Activated CD4-positive, alpha-beta T cell treated with anti-CD3 and anti-CD28 coated beads, Interleukin-2, amount 50 U/mL, for 48 hours (primary cell): ENCODE measurements at regions not wholly inside any gene's neighbourhood (a gene's known extent, or its start where the extent isn't known, plus 50 kb on each side); places are given as distances from the start of the nearest gene placed in this dataset.

Experiments
- DNase-seq, 2 experiments: peaks; one replicate each; pipeline ENCODE4 v3.0.0-alpha.2; 2020

- DNase-seq: no peak
These were observed 667.0 kb downstream of the LIG4 start for GRCh38 chr13:107548338-107548737.

GRCh38 chr13:107545946-107546502 lies 669.3 kb downstream of the LIG4 start:
- no peak for DNase-seq

GRCh38 chr13:107534548-107534947 lies 680.8 kb downstream of the LIG4 start:
- DNase-seq: no peak

- no peak for DNase-seq
These were observed 683.5 kb downstream of the LIG4 start for GRCh38 chr13:107531816-107532215.

GRCh38 chr13:107531180-107531579 lies 684.2 kb downstream of the LIG4 start:
- DNase-seq: no peak

GRCh38 chr13:107529035-107529434 lies 686.3 kb downstream of the LIG4 start:
- no peak for DNase-seq

GRCh38 chr13:107518780-107519179 lies 696.6 kb downstream of the LIG4 start:
- no peak for DNase-seq

GRCh38 chr13:107518292-107518691 lies 697.0 kb downstream of the LIG4 start:
- no peak for DNase-seq

GRCh38 chr13:107516517-107516916 lies 698.8 kb downstream of the LIG4 start:
- no peak for DNase-seq

- DNase-seq: no peak
These were observed 702.8 kb downstream of the LIG4 start for GRCh38 chr13:107512551-107512950.

GRCh38 chr13:107497661-107498060 lies 717.7 kb downstream of the LIG4 start:
- DNase-seq: no peak

- no peak for DNase-seq
These were observed 722.1 kb downstream of the LIG4 start for GRCh38 chr13:107493266-107493665.

GRCh38 chr13:107482688-107483087 lies 732.6 kb downstream of the LIG4 start:
- DNase-seq: no peak

- no peak for DNase-seq
These were observed 735.2 kb downstream of the LIG4 start for GRCh38 chr13:107480130-107480529.

GRCh38 chr13:107477772-107478379 lies 737.5 kb downstream of the LIG4 start:
- no peak for DNase-seq

GRCh38 chr13:107475753-107476453 lies 739.4 kb downstream of the LIG4 start:
- no peak for DNase-seq

GRCh38 chr13:107473253-107473652 lies 742.1 kb downstream of the LIG4 start:
- no peak for DNase-seq

- no peak for DNase-seq
These were observed 748.8 kb downstream of the LIG4 start for GRCh38 chr13:107466326-107467099.

- no peak for DNase-seq
These were observed 752.8 kb downstream of the LIG4 start for GRCh38 chr13:107462501-107462900.

- no peak for DNase-seq
These were observed 753.6 kb downstream of the LIG4 start for GRCh38 chr13:107461751-107462150.

- DNase-seq: no peak
These were observed 755.9 kb downstream of the LIG4 start for GRCh38 chr13:107459430-107459829.

GRCh38 chr13:107458269-107458668 lies 757.1 kb downstream of the LIG4 start:
- no peak for DNase-seq

- no peak for DNase-seq
These were observed 757.6 kb downstream of the LIG4 start for GRCh38 chr13:107457686-107458085.

GRCh38 chr13:107456431-107456830 lies 758.9 kb downstream of the LIG4 start:
- DNase-seq: no peak
